Stimulated activated CD8-positive, alpha-beta memory T cell treated with anti-CD3 and anti-CD28 coated beads, Interleukin-12 subunit alpha, Interleukin-12 subunit beta, amount 100 ng/mL, for 1 hour (primary cell): ENCODE measurements at regions not wholly inside any gene's neighbourhood (a gene's known extent, or its start where the extent isn't known, plus 50 kb on each side); places are given as distances from the start of the nearest gene placed in this dataset.

Experiments used
- DNase-seq: peaks from one replicate; pipeline ENCODE4 v3.0.0-alpha.2; 2020; ENCODE audit warnings: low read depth

- DNase-seq = no peak
These were observed 54.0 kb upstream of the SLC22A11 start for GRCh38 chr11:64501500-64502427.

GRCh38 chr11:64502634-64503033 is 53.1 kb upstream of the SLC22A11 start:
- no peak for DNase-seq

GRCh38 chr11:64503186-64503753 is 52.5 kb upstream of the SLC22A11 start:
- DNase-seq = no peak

GRCh38 chr11:64504999-64505398 is 50.7 kb upstream of the SLC22A11 start:
- DNase-seq = no peak
